Upper lobe of left lung (tissue), 6 donors: ENCODE measurements at regions not wholly inside any gene's neighbourhood (a gene's known extent, or its start where the extent isn't known, plus 50 kb on each side); places are given as distances from the start of the nearest gene placed in this dataset.
"Not testable (repeated sequence)": the region's sequence is repeated elsewhere in the genome, so short reads cannot be mapped to it uniquely, and the experiment has no call there.

Source experiments
- ATAC-seq, 2 donors: fragments of 200-7000 bp; cut with Tn5 transposase; one replicate each; pipeline ENCODE4 v1.9.1; 2022; ENCODE audit warnings: mild to moderate bottlenecking in 2 of 2, moderate library complexity in 2 of 2; ENCODE audit not compliant: low FRiP score in 2 of 2
- DNase-seq, 2 donors: peaks; one replicate each; pipeline ENCODE4 v3.0.0-alpha.2; 2019 to 2020
- H3K27ac ChIP-seq, 4 donors: fragments of 200-600 bp; sonication (generic); one replicate each; pipeline ENCODE4 v1.5.1; 2016 to 2019
- H3K27me3 ChIP-seq, 4 donors: fragments of 200-600 bp; sonication (generic); one replicate each; pipeline ENCODE4 v1.5.1; 2017 to 2019
- H3K36me3 ChIP-seq, 4 donors: fragments of 200-600 bp; sonication (generic); one replicate each; pipeline ENCODE4 v1.5.1; 2016 to 2019
- H3K4me1 ChIP-seq, 4 donors: fragments of 200-600 bp; sonication (generic); one replicate each; pipeline ENCODE4 v1.5.1; 2018 to 2019
- H3K4me3 ChIP-seq, 4 donors: fragments of 200-600 bp; sonication (generic); one replicate each; pipeline ENCODE4 v1.5.1; 2017 to 2019; ENCODE audit warnings: mild to moderate bottlenecking in 2 of 4, moderate library complexity in 1 of 4
- H3K9me3 ChIP-seq, 4 donors: fragments of 200-600 bp; sonication (generic); one replicate each; pipeline ENCODE4 v1.5.1; 2018 to 2019
- EP300 ChIP-seq, 4 donors: sonication (generic); formaldehyde crosslinking; IDR thresholded peaks; one replicate each; pipeline ENCODE4 v1.5.1; 2017; ENCODE audit warnings: antibody characterized with exemption in 4 of 4, control low read depth in 2 of 4
- POLR2A ChIP-seq, 4 donors: fragments of 450-650 bp; IDR thresholded peaks; one replicate each; pipeline ENCODE4 v1.5.1; 2016 to 2017; ENCODE audit warnings: antibody characterized with exemption in 4 of 4, mild to moderate bottlenecking in 2 of 4
- POLR2AphosphoS5 ChIP-seq, 2 donors: sonication (generic); formaldehyde crosslinking; IDR thresholded peaks; one replicate each; pipeline ENCODE4 v1.5.1; 2017; ENCODE audit warnings: antibody characterized with exemption in 2 of 2
- WGBS, 2 donors: methylation state at CpG; one replicate each; pipeline ENCODE4 v1.1.5; 2017 to 2018; 5-methylcytosine and 5-hydroxymethylcytosine counted together
- TF ChIP-seq, protein P1 (sequence below), 6 experiments: fragments of 450-650 bp in 4 of 6; fragments of 200-600 bp in 2 of 6; sonication (generic) in 2 of 6; IDR thresholded peaks; one replicate each; pipeline ENCODE4 v1.5.1; 2016 to 2019; ENCODE audit warnings: antibody characterized with exemption in 6 of 6
- donor health status: DM: no; HTN: no; CAD: no; lungs with moderate emphysema.
- donor health status: DM: no; HTN: yes; CAD: no; lungs with severe emphysema.

DNA sequence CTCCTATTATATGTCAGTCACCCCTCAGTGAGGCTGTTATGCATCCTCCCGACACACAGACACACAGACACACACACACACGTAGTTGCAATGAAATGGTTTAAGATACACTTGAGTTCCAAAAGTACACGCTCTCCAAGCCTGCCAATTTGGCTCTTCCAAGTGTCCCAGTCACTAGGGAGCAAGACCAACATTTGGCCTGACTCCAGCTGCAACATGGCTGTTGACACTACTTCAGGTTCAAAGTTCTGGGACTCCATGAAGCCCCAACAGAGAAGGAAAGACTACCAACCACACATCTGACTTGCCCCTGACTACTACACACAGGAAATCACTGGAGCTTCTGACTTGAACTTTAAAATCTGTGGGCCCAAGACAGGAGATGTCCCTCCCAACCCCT is 128.1 kb upstream of the KCNJ18 start:
- no peaks in the 10 kb centered on the region for H3K9me3 ChIP-seq
- no peaks in the 10 kb centered on the region for H3K36me3 ChIP-seq
- H3K4me1 ChIP-seq: no peaks in the 10 kb centered on the region
- TF ChIP-seq POLR2A (IDR thresholded peaks at IDR 0.05): no peak
- TF ChIP-seq EP300 (IDR thresholded peaks at IDR 0.05): no peak
- TF ChIP-seq, protein P1, sequence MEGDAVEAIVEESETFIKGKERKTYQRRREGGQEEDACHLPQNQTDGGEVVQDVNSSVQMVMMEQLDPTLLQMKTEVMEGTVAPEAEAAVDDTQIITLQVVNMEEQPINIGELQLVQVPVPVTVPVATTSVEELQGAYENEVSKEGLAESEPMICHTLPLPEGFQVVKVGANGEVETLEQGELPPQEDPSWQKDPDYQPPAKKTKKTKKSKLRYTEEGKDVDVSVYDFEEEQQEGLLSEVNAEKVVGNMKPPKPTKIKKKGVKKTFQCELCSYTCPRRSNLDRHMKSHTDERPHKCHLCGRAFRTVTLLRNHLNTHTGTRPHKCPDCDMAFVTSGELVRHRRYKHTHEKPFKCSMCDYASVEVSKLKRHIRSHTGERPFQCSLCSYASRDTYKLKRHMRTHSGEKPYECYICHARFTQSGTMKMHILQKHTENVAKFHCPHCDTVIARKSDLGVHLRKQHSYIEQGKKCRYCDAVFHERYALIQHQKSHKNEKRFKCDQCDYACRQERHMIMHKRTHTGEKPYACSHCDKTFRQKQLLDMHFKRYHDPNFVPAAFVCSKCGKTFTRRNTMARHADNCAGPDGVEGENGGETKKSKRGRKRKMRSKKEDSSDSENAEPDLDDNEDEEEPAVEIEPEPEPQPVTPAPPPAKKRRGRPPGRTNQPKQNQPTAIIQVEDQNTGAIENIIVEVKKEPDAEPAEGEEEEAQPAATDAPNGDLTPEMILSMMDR (IDR thresholded peaks at IDR 0.05): no peak
- no peak for TF ChIP-seq POLR2AphosphoS5 (IDR thresholded peaks at IDR 0.05)
- H3K27ac ChIP-seq: no peak overlapping the region
- DNase-seq (no peak), ATAC-seq (no peak)
- 68 to 84% methylated on average over 3 of the region's 3 CpGs for WGBS, 2 donors
- H3K4me3 ChIP-seq: no peak overlapping the region
- H3K27me3 ChIP-seq: no peaks in the 10 kb centered on the region

DNA sequence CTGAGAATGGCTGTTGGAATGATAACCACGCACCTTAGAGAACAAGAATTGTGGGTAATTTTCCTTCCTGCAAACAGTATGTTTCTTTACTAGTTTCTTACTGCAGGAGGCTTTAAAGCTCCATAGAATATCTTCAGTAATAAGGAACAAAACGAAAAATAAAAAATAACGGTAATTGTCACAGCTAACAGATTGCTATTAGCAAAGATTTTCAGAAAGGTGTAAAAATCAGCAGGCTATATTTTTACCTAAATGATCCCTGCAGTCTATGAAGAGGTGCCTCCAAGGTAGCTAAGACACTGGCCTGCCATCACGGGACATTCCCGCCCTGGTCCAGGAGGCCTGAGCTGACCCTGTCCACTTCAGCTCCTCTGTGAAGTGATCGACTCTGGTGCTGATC is 127.6 kb upstream of the KCNJ18 start:
- not testable (repeated sequence) for H3K4me1 ChIP-seq, H3K36me3 ChIP-seq, DNase-seq, H3K9me3 ChIP-seq, H3K27ac ChIP-seq, H3K27me3 ChIP-seq, ATAC-seq, H3K4me3 ChIP-seq
- WGBS, 2 donors: 81 to 91% methylated on average over 6 of the region's 6 CpGs

DNA sequence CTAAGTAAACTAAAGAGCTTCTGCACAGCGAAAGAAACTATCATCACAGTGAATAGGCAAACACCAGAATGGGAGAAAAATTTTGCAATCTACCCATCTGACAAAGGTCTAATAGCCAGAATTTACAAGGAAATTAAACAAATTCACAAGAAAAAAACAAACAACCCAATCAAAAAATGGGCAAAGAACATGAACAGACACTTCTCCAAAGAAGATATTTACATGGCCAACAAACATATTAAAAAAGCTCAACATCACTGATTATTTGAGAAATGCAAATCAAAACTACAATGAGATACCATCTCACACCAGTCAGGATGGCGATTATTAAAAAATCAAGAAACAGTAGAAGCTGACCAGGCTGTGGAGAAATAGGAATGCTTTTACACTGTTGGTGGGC is 121.9 kb upstream of the KCNJ18 start:
- not testable (repeated sequence) for H3K4me1 ChIP-seq, DNase-seq, H3K27me3 ChIP-seq, H3K36me3 ChIP-seq, H3K27ac ChIP-seq, ATAC-seq, H3K9me3 ChIP-seq, H3K4me3 ChIP-seq
- WGBS, 2 donors: 74 to 82% methylated on average over 2 of the region's 2 CpGs

DNA sequence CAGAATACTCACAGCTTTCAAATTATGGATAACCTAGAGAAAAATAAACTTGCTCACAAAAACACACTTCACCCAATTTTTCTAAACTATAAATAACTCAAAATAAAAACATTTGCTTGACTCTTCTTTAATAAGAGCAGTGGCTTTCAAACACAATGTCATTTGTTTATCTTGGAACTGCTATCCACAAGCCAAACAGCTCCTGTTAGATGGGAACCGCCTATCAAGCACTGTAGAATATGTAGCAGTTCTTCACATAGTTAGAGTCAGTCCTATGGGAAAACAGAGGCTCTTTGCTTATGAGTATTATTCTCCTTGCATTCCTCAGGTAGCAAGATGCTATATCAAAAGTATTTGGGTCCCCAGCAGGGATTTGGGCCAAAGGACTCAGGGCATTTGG is 120.2 kb upstream of the KCNJ18 start:
- H3K27ac ChIP-seq, H3K4me3 ChIP-seq, H3K4me1 ChIP-seq, ATAC-seq, H3K9me3 ChIP-seq, DNase-seq, H3K36me3 ChIP-seq, H3K27me3 ChIP-seq: not testable (repeated sequence)
- 67 to 77% methylated on average over 1 of the region's 1 CpG for WGBS, 2 donors

DNA sequence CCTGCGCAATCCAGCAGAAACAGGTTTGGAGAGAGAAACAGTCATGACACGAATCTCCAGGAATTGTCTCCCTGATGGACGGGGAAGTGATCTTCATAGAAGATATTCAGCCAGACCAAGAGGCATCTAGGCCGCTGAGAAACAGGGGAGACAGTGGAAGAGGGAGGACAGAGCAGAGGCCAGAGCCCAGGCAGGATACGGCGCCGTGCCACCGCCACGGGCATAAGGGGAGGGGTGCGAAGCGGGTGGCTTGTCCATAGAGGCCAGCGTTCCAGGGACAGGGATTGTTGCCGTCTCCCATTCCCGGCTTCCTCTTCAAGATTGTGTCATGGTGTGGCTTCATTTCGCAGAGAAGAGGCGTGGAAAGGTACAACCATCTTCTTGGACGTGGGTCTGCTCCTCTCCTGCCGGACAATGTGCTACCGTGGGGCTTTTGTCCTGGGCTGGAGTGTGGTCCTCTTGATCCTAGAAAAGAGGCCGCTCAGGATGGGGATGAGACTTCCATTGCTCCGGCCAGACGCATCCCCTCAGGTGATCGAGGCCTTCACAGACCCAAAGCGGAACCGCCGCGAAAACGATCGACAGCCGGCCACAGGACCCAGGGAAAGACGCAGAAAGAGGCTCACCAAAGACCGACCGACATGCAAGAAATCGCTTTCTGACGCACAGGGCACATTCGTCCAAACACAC is 118.9 kb upstream of the KCNJ18 start:
- H3K27ac ChIP-seq, H3K4me1 ChIP-seq, H3K27me3 ChIP-seq, H3K36me3 ChIP-seq, H3K9me3 ChIP-seq, ATAC-seq: not testable (repeated sequence)
- DNase-seq: peak in 1 of 2 donors; percentile 39
- WGBS, 2 donors: 79 to 87% methylated on average over 36 of the region's 36 CpGs
- peak overlapping the region in 2 of 4 donors; percentile 39 to 50 for H3K4me3 ChIP-seq

DNA sequence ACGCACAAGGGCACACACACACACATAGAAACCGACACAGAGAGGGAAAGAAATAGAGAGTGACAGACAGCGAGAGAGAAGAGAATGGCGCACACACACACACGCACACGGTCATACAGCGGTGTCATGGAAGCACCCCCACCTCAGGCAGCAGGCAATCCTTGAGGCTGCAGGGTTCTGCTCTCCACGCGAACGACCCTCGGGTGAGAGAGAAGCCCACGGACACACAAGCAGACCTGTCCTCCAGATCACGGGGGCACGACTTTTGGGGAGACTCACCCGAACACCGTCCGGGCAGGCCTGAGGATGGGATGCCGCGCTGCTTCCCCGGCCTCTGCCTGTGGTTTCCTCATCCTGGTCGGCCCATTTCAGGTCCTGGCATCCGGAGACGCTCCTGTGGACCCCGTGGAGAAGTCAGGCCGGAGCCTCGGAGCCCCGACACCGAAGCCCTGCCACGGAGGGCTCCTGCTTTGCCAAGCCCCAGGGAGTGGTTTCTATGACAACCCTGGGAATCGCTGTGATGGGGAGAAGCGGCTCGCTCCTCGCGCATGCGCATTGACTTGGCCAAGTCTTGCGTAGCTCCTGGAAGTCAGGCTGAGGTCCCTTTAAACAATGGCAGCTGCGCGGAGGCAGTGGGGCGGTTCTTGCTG is 118.2 kb upstream of the KCNJ18 start:
- ATAC-seq (peak; percentile 53 to 87), DNase-seq (peak in 1 of 2 donors; percentile 75)
- TF ChIP-seq EP300 (IDR thresholded peaks at IDR 0.05) (no peak), POLR2AphosphoS5 (IDR thresholded peaks at IDR 0.05) (no peak)
- TF ChIP-seq, protein P1 (IDR thresholded peaks at IDR 0.05): no peak
- Histone ChIP-seq H3K4me1 (no peaks in the 10 kb centered on the region), H3K4me3 (peak overlapping the region in 3 of 4 donors; percentile 13 to 50 (median 39)), H3K27me3 (no peaks in the 10 kb centered on the region), H3K9me3 (no peaks in the 10 kb centered on the region), H3K27ac (no peak overlapping the region), H3K36me3 (no peaks in the 10 kb centered on the region)
- WGBS, 2 donors: 46 to 54% methylated on average over 7 to 32 of the region's 39 CpGs

DNA sequence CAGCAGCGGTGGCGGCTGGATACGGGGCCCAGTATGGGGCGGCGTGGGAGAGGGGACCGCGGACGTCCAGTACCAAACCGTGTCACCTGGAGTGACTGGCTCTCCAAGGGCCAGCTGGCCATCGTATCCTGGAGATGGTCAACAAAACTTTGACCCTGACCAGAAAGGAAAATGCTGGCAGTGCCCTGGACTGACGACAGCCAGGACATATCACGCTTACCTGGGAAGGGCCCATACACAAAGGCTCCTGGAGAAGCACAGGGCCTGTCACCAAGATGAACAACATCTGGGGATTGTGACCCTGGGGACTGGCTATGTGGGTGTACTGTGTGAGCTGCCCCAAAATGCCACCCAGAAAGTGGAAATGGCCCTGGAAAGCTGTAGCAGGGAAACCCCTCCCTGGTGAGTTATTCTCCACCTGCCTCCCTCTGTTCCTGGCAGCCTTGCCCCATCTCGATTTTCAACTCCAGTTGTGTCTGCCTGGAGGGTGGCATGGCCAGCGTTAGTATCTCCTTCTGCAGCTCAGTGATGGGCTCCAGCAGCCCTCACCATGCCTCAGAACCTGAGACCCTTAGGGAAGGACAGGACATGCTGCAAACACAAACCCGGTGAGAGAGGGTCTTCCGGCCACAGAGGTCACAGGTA is 117.6 kb upstream of the KCNJ18 start:
- H3K27ac ChIP-seq, H3K4me1 ChIP-seq, H3K27me3 ChIP-seq, DNase-seq, H3K36me3 ChIP-seq, H3K9me3 ChIP-seq: not testable (repeated sequence)
- ATAC-seq: peak in 1 of 2 donors; percentile 29
- 91 to 100% methylated on average over 1 to 4 of the region's 16 CpGs for WGBS, 2 donors
- H3K4me3 ChIP-seq: peak overlapping the region in 2 of 4 donors; percentile 39 to 50

DNA sequence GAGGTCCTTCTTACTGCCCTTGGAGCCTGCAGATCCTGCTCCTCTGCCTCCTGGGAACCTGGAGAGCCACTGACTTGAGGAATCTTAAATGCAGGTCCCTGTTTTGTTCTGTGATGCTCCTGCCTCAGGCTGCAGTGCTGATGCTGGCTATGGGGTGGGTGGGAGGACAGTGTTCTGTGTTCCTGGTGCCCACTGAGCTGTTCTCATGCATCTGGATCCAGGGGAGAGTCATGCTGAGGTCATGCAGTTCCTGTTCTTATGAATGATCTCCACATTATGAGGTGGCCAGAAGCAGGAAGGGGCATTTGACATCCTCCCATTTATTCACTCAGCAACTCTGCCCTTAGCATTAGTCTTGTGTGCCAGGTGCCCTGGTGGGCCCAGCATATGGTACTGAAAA is 113.5 kb upstream of the KCNJ18 start:
- H3K27ac ChIP-seq, DNase-seq, ATAC-seq, H3K4me1 ChIP-seq, H3K4me3 ChIP-seq, H3K9me3 ChIP-seq, H3K36me3 ChIP-seq, H3K27me3 ChIP-seq: not testable (repeated sequence)
